ENCODE measurements at regions not wholly inside any gene's neighbourhood (a gene's known extent, or its start where the extent isn't known, plus 50 kb on each side); places are given as distances from the start of the nearest gene placed in this dataset.

DNA sequence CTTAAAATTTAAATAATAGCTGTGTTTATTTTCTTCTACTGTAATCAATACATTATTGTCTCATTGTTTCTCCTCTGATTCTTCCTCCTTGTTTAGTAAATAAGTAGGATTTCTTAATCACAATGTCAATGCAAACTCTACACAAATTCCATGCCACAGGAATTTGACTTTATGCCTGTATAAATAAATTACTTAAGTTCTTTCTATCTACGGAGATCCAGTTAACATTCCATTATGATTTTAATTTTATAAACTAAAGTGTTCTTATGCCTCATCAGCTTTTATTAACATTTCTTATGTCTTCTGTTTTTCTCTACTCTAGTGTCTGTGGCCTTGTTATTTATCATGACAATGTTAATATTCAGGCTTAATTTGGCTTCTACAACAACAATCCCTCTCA, 1169.2 kb downstream of the GRIK2 start (continued):
- no peak for TF ChIP-seq CTBP2 (IDR thresholded peaks at IDR 0.05; ENCODE audit: borderline replicate concordance, insufficient read depth, insufficient read length, low read length)
- no peak for TF ChIP-seq EP300 (IDR thresholded peaks at IDR 0.05; ENCODE audit: borderline replicate concordance in 1 of 2, low read depth in 2 of 2, low read length in 2 of 2)
- no peak for TF ChIP-seq NRF1 (IDR thresholded peaks at IDR 0.05; ENCODE audit: low read depth, low read length)
- no peak for TF ChIP-seq YY1 (IDR thresholded peaks at IDR 0.05; ENCODE audit: low read depth, low read length)

Data from H1 (cell line).